ENCODE measurements at regions not wholly inside any gene's neighbourhood (a gene's known extent, or its start where the extent isn't known, plus 50 kb on each side); places are given as distances from the start of the nearest gene placed in this dataset.

GRCh38 chr6:137726582-137726981 is 140.5 kb upstream of the TNFAIP3 start:
- TF ChIP-seq EZH2phosphoT487 (IDR thresholded peaks at IDR 0.05; ENCODE audit: insufficient read depth, low read depth): no peak
- TF ChIP-seq EZH2 (IDR thresholded peaks at IDR 0.05; ENCODE audit: insufficient read depth, poor library complexity, severe bottlenecking): no peak

Measured in GM23248 (cell line).